GM12875 (cell line): ENCODE measurements at regions not wholly inside any gene's neighbourhood (a gene's known extent, or its start where the extent isn't known, plus 50 kb on each side); places are given as distances from the start of the nearest gene placed in this dataset.

ENCODE experiments used
- H3K4me3 ChIP-seq: one replicate; pipeline ENCODE4 v1.5.1; 2011; ENCODE audit warnings: low read depth, low read length, control low read depth
- TF ChIP-seq, protein P1 (sequence below): IDR thresholded peaks from 2 replicates; pipeline ENCODE4 v1.5.1; 2011; ENCODE audit warnings: low read depth, mild to moderate bottlenecking, control low read depth, inconsistent platforms, low read length, moderate library complexity, borderline replicate concordance; ENCODE audit not compliant: insufficient read depth

DNA sequence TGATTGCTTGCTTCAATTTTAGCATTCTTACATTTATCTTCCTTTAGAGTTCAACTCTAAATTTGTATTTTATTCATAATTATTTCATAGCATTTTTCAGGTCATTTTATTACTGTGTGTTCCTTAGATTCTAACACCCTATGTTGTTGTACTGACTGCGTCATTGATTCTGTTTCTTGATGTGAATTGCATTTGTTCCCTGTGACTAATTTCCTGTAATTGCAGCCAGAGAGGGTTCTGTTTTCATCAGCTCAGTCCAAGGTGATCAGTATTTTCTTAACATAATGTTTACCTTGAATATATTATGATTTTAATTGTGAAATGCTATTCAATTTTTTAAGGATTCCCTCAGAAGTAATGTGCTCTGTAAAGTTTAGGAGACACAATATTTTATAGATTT, 970.2 kb upstream of the PIK3C3 start:
- TF ChIP-seq, protein P1, sequence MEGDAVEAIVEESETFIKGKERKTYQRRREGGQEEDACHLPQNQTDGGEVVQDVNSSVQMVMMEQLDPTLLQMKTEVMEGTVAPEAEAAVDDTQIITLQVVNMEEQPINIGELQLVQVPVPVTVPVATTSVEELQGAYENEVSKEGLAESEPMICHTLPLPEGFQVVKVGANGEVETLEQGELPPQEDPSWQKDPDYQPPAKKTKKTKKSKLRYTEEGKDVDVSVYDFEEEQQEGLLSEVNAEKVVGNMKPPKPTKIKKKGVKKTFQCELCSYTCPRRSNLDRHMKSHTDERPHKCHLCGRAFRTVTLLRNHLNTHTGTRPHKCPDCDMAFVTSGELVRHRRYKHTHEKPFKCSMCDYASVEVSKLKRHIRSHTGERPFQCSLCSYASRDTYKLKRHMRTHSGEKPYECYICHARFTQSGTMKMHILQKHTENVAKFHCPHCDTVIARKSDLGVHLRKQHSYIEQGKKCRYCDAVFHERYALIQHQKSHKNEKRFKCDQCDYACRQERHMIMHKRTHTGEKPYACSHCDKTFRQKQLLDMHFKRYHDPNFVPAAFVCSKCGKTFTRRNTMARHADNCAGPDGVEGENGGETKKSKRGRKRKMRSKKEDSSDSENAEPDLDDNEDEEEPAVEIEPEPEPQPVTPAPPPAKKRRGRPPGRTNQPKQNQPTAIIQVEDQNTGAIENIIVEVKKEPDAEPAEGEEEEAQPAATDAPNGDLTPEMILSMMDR, result no peak
- H3K4me3 ChIP-seq, result no peak overlapping the region

DNA sequence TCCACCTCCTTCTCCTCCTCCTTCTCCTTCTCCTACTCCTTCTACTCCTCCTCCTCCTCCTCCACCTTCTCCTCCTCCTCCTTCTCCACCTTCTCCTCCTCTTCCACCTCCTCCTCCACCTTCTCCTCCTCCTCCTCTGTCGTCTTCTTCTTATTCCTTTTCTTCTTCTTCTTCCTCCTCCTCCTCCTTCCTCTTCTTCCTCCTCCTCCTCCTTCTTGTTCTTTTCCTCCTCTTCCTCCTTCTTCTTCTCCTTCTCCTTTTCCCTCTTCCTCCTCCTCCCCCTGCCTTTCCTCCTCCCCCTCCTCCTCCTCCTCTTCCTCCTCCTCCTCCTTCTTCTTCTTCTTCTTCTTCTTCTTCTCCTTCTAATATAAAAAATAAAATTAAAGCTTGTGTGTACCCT, 971.2 kb upstream of the PIK3C3 start:
- no peak overlapping the region for H3K4me3 ChIP-seq
- TF ChIP-seq, protein P1, result no peak

DNA sequence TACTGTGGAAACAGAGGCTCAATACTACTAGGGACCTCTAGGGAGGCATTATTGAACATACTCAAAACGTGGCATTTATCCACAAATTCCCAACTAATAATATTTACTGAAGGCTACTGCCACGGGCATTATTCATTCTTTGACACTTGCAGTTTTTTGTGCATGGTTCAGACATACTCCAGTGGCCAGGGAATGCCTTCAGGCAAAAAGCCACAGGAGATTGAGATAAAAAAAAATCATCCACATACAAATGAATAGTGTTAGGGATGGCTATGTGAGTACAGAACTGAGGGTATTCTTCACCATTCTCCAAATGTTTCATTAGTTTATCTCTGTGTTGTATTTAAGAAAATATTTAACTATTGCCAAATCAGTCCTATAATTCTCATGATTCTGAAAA, 974.9 kb upstream of the PIK3C3 start:
- H3K4me3 ChIP-seq, result no peak overlapping the region
- TF ChIP-seq, protein P1, result no peak

DNA sequence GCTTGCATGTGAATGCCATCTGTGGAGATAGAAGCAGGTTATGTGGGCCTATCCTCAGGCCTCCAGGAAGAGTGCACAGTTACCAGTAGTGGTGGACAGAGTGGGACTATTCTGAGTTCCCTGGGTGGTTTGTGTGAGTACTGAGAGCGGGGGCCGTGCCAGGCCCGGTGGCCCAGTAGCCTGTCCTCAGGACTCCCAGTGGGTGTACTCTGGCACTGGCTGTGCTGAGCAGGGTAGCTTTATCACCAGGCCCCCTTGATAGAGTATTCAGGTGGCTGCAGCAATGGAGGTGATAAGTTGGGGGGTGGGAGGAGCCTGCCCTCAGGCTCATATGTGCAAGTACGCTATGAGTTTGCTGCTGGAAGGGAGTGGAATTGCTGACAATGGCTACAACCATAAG, 979.0 kb upstream of the PIK3C3 start:
- no peak overlapping the region for H3K4me3 ChIP-seq
- TF ChIP-seq, protein P1, result no peak

DNA sequence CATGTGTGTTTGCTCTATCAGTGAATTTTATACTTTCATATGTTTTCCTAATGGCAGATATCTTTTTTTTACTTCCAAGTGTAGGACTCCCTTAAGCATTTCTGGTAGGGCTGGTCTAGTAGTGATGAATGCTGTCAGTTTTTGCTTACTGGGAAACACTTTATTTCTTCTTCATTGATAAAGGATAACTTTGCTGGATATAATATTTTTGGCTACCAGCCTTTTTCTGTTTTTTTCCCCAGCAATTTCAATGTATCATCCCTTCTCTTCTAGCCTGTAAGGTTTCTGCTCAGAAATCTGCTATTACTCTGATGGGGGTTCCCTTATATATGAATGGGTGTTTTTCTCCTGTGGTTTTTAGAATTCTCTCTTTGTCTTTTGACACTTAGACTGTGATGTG, 980.6 kb upstream of the PIK3C3 start:
- TF ChIP-seq, protein P1, result no peak

DNA sequence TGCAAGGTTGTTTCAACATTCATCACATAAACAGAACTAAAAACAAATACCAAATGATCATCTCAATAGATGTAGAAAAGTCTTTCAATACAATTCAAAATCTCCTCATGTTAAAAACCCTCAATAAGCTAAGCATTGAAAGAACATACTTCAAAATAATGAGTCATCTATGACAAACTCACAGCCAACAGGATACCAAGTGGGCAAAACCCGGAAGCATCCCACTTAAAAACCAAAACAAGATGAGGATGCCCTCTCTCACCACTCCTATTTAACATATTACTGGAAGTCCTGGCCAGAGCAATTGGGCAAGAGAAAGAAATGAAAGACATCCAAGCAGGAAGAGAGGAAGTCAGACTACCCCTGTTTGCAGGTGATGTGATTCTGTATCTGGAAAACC, 992.2 kb upstream of the PIK3C3 start:
- no peak overlapping the region for H3K4me3 ChIP-seq
- TF ChIP-seq, protein P1, result no peak

More for the DNA sequence above, 980.6 kb upstream of the PIK3C3 start:
- H3K4me3 ChIP-seq, result no peak overlapping the region

DNA sequence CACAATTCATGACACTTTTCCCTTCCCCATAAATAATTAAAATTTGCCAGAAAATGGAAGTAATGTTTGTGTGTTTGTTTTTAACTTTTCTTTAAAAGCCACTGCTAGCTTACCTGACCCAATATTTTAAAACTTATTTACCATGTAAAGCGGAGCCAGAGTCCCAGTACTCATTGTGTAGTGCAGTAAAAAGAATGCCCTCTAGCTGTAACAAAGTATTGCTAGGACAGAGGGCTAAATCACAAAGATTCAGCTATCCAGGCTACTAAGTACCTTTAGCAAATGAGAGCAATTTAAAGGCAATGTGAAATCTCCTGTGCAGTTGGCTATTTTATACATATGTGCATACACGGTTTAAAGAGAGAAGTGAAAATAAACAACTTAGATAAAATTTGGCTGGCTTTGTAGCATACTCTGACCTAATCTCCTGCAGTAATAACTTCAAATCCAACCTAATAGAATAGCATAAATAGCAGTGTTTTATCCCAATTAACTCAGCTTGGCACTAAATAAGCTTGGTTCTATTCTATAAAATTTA, 997.4 kb upstream of the PIK3C3 start:
- TF ChIP-seq, protein P1, result no peak
- H3K4me3 ChIP-seq, result no peak overlapping the region
